A549 (cell line): ENCODE measurements at regions not wholly inside any gene's neighbourhood (a gene's known extent, or its start where the extent isn't known, plus 50 kb on each side); places are given as distances from the start of the nearest gene placed in this dataset.

Source experiments
- ATAC-seq, 2 experiments: fragments of 200-7000 bp in 1 of 2; fragments of >200 bp in 1 of 2; cut with Nextera tagmentation in 1 of 2; cut with Tn5 transposase in 1 of 2; 3 replicates each; pipeline versions ENCODE4 v1.8.0 to v1.9.1; 2018 to 2020; ENCODE audit warnings: mild to moderate bottlenecking in 1 of 2, moderate library complexity in 1 of 2
- CTCF ChIA-PET: fragments of 300-600 bp; sonication (Branson Sonifier 250); formaldehyde crosslinking; extraction: SDS; loops from one replicate; lab custom pipeline; 2021; ENCODE audit warnings: antibody characterized with exemption, inconsistent platforms; lab: Yijun Ruan, JAX
- POLR2A ChIA-PET: fragments of 350-600 bp; formaldehyde crosslinking; extraction: SDS; loops from one replicate; lab custom pipeline; 2021; ENCODE audit warnings: antibody characterized with exemption, inconsistent platforms; lab: Yijun Ruan, JAX
- DNase-seq, 2 experiments: peaks; one replicate each; pipeline versions ENCODE4 v3.0.0 to v3.0.0-alpha.2; 2011 to 2016; ENCODE audit warnings: low read depth in 1 of 2, low spot score in 1 of 2
- FAIRE-seq: peaks from 2 replicates; lab custom pipeline; 2011; peaks lifted over from hg19 to GRCh38; lab: Jason Lieb, UNC
- H3K27ac ChIP-seq, 2 experiments: fragments of >200 bp; sonication (Bioruptor Twin); formaldehyde crosslinking; 3 replicates each; pipeline ENCODE4 v1.5.1; 2016 to 2017
- H3K4me1 ChIP-seq: fragments of >200 bp; sonication (Bioruptor Twin); formaldehyde crosslinking; 3 replicates; pipeline ENCODE4 v1.6.1; 2016
- H3K4me2 ChIP-seq: fragments of >200 bp; sonication (Bioruptor Twin); formaldehyde crosslinking; 3 replicates; pipeline ENCODE4 v1.6.1; 2016
- H3K4me3 ChIP-seq: fragments of >200 bp; sonication (Bioruptor Twin); formaldehyde crosslinking; 3 replicates; pipeline ENCODE4 v1.5.1; 2016
- H3K9me3 ChIP-seq: fragments of >200 bp; sonication (Bioruptor Twin); formaldehyde crosslinking; 3 replicates; pipeline ENCODE4 v1.6.1; 2016
- BHLHE40 ChIP-seq: IDR thresholded peaks from 2 replicates; pipeline ENCODE4 v1.6.1; 2012; ENCODE audit warnings: low read depth, low read length, inconsistent platforms
- CHD4 ChIP-seq: fragments of 200-600 bp; sonication (generic); IDR thresholded peaks from 2 replicates; pipeline ENCODE4 v1.6.1; 2016; ENCODE audit warnings: antibody characterized with exemption, mild to moderate bottlenecking, borderline replicate concordance
- E2F6 ChIP-seq: IDR thresholded peaks from 2 replicates; pipeline ENCODE4 v1.6.1; 2012; ENCODE audit warnings: low read depth, borderline replicate concordance
- ELK1 ChIP-seq: fragments of 150-350 bp; IDR thresholded peaks from 2 replicates; pipeline ENCODE4 v1.6.1; 2014; ENCODE audit warnings: low read depth, mild to moderate bottlenecking, low read length
- GATA3 ChIP-seq: IDR thresholded peaks from 2 replicates; pipeline ENCODE4 v1.6.1; 2012; ENCODE audit warnings: borderline replicate concordance
- HDAC2 ChIP-seq: fragments of 200-600 bp; sonication (generic); IDR thresholded peaks from 2 replicates; pipeline ENCODE4 v1.6.1; 2016
- HOXB5 ChIP-seq: fragments of 250-450 bp; sonication (Bioruptor Pico); IDR thresholded peaks from 2 replicates; pipeline ENCODE4 v1.5.0; 2020; ENCODE audit warnings: mild to moderate bottlenecking, moderate library complexity
- MAFK ChIP-seq: fragments of 450-650 bp; IDR thresholded peaks from 2 replicates; pipeline ENCODE4 v1.6.1; 2014; ENCODE audit not compliant: partially characterized antibody
- MYC ChIP-seq: IDR thresholded peaks from 2 replicates; pipeline ENCODE4 v1.6.1; 2012; ENCODE audit warnings: mild to moderate bottlenecking, inconsistent platforms, low read length, improper control_type of control experiment, borderline replicate concordance
- POLR2A ChIP-seq: IDR thresholded peaks from 2 replicates; pipeline ENCODE4 v1.6.1; 2012; ENCODE audit warnings: mild to moderate bottlenecking, low read length
- RAD21 ChIP-seq, 2 experiments: fragments of >200 bp in 1 of 2; sonication (Bioruptor Twin) in 1 of 2; formaldehyde crosslinking in 1 of 2; IDR thresholded peaks in 1 of 2; conservative IDR thresholded peaks in 1 of 2; 2 replicates in 1 of 2; 3 replicates in 1 of 2; pipeline ENCODE4 v1.6.1; 2012 to 2018; ENCODE audit warnings: inconsistent platforms in 1 of 2
- RCOR1 ChIP-seq: fragments of 150-350 bp; IDR thresholded peaks from 2 replicates; pipeline ENCODE4 v1.6.1; 2014; ENCODE audit warnings: antibody characterized with exemption, low read length, low read depth
- REST ChIP-seq: fragments of 200-600 bp; sonication (generic); IDR thresholded peaks from 2 replicates; pipeline ENCODE4 v1.6.1; 2016; ENCODE audit warnings: antibody characterized with exemption, mild to moderate bottlenecking, moderate library complexity
- RNF2 ChIP-seq: fragments of 200-600 bp; sonication (generic); IDR thresholded peaks from 2 replicates; pipeline ENCODE4 v1.6.1; 2016; ENCODE audit warnings: low read depth, mild to moderate bottlenecking, antibody characterized with exemption, moderate library complexity, borderline replicate concordance
- TFCP2L1 ChIP-seq: fragments of 250-450 bp; sonication (Bioruptor Pico); IDR thresholded peaks from 2 replicates; pipeline ENCODE4 v1.5.0; 2021; ENCODE audit warnings: mild to moderate bottlenecking
- WGBS: methylation state at CpG from one replicate; pipeline ENCODE4 v1.1.6; 2017; ENCODE audit errors: missing lambda C conversion rate; 5-methylcytosine and 5-hydroxymethylcytosine counted together

GRCh38 chr10:85213493-85213892 is 885.1 kb downstream of the CCSER2 start (continued):
- no peak for TF ChIP-seq ELK1
- TF ChIP-seq RAD21 (conservative IDR thresholded peaks at IDR 0.05 in 1 of 2, IDR thresholded peaks at IDR 0.05 in 1 of 2), result no peak
- no peak for TF ChIP-seq CHD4
- no peak for TF ChIP-seq REST

DNA sequence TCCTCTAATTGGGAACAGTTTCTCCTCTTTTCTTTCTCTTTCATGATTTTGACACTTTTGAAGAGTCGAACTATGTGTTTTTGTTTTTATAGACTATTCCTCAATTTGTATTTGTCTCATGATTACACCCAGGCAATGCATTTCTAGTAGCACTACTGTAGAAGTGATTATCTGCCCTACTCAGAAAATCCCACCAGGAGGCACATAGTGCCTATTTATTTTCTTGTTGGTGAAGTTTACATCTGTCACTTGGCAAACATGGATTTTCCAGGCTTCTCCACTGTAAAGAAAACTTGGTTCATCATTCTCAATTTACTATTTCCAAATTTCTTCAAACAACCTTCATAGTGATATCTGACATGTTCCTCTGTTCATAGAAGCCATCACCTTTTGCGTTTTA is 893.9 kb downstream of the CCSER2 start:
- H3K27ac ChIP-seq, result no peak overlapping the region
- no peaks in the 10 kb centered on the region for H3K4me1 ChIP-seq
- no peaks in the 10 kb centered on the region for H3K9me3 ChIP-seq
- no peak overlapping the region for H3K4me2 ChIP-seq
- FAIRE-seq (no peak), ATAC-seq (no peak), DNase-seq (no peak)
- no peak for TF ChIP-seq REST
- TF ChIP-seq TFCP2L1 (CRISPR knock-in tag), result no peak
- no peak for TF ChIP-seq GATA3
- TF ChIP-seq BHLHE40, result no peak
- ChIA-PET POLR2A (no interaction called here), CTCF (no interaction called here)
- WGBS, result 4% methylated on average over 2 of the region's 2 CpGs
- no peak overlapping the region for H3K4me3 ChIP-seq

- DNase-seq (no peak), FAIRE-seq (no peak), ATAC-seq (no peak)
- no peak overlapping the region for H3K4me2 ChIP-seq
- no peak overlapping the region for H3K4me3 ChIP-seq
- WGBS, result 15% methylated on average over 6 of the region's 6 CpGs
- ChIA-PET CTCF (interaction anchor here (0.7 kb wide), 1 partner anchor 662 kb away, joined by 3 read pairs; no protein-coding TSS in a partner anchor), POLR2A (no interaction called here)
- no peaks in the 10 kb centered on the region for H3K9me3 ChIP-seq
- TF ChIP-seq MAFK, result no peak
- TF ChIP-seq POLR2A, result no peak
- TF ChIP-seq GATA3, result no peak
- TF ChIP-seq BHLHE40, result no peak
- TF ChIP-seq MYC, result no peak
- TF ChIP-seq E2F6, result no peak
- no peak for TF ChIP-seq HDAC2
- no peak for TF ChIP-seq RCOR1
- TF ChIP-seq HOXB5 (CRISPR knock-in tag), result no peak
- TF ChIP-seq ELK1, result no peak
- no peak for TF ChIP-seq CHD4
- TF ChIP-seq RNF2, result no peak
- H3K27ac ChIP-seq, result no peak overlapping the region
- no peaks in the 10 kb centered on the region for H3K4me1 ChIP-seq
These were observed 896.1 kb downstream of the CCSER2 start for GRCh38 chr10:85224366-85224940.
